HUDEP-2 (cell line): ENCODE measurements at regions not wholly inside any gene's neighbourhood (a gene's known extent, or its start where the extent isn't known, plus 50 kb on each side); places are given as distances from the start of the nearest gene placed in this dataset.

Experiments used
- DNase-seq, 76 experiments: peaks; one replicate each; lab custom pipeline; 2025; ENCODE audit not compliant: unreplicated experiment in 76 of 76; lab: John Stamatoyannopoulos, UW

GRCh38 chr1:110765640-110766335 is 91.0 kb upstream of the KCNA3 start:
- peak in 9 of 76 experiments; percentile 2 to 15 (median 7) for DNase-seq

- no peak for DNase-seq
Measured at GRCh38 chr1:110763149-110763548, 88.4 kb upstream of the KCNA3 start.

- no peak for DNase-seq
Measured at GRCh38 chr1:110760321-110760720, 85.6 kb upstream of the KCNA3 start.

GRCh38 chr1:110756506-110756905 is 81.8 kb upstream of the KCNA3 start:
- no peak for DNase-seq

GRCh38 chr1:110752941-110753725 is 78.4 kb upstream of the KCNA3 start:
- no peak for DNase-seq

GRCh38 chr1:110750562-110750961 is 75.8 kb upstream of the KCNA3 start:
- no peak for DNase-seq

- DNase-seq, result no peak
Measured at GRCh38 chr1:110749960-110750359, 75.2 kb upstream of the KCNA3 start.

- DNase-seq, result peak in 28 of 76 experiments; percentile 0 to 53 (median 16)
Measured at GRCh38 chr1:110746644-110747259, 72.0 kb upstream of the KCNA3 start.

GRCh38 chr1:110743397-110743796 is 68.7 kb upstream of the KCNA3 start:
- no peak for DNase-seq

GRCh38 chr1:110736900-110737605 is 62.3 kb upstream of the KCNA3 start:
- no peak for DNase-seq

- no peak for DNase-seq
Measured at GRCh38 chr1:110734133-110734680, 59.5 kb upstream of the KCNA3 start.

- DNase-seq, result no peak
Measured at GRCh38 chr1:110731529-110731928, 56.8 kb upstream of the KCNA3 start.

GRCh38 chr1:110728388-110729001 is 53.8 kb upstream of the KCNA3 start:
- DNase-seq, result no peak

- no peak for DNase-seq
Measured at GRCh38 chr1:110727246-110727645, 52.5 kb upstream of the KCNA3 start.

- no peak for DNase-seq
Measured at GRCh38 chr1:110726755-110727154, 52.0 kb upstream of the KCNA3 start.
